Neuron (in vitro differentiated cells): ENCODE measurements at regions not wholly inside any gene's neighbourhood (a gene's known extent, or its start where the extent isn't known, plus 50 kb on each side); places are given as distances from the start of the nearest gene placed in this dataset.

Source experiments
- H2AFZ ChIP-seq: one replicate; pipeline ENCODE4 v1.6.1; 2013; ENCODE audit warnings: low read depth, mild to moderate bottlenecking, inconsistent platforms, low read length, moderate library complexity
- H3K27me3 ChIP-seq: one replicate; pipeline ENCODE4 v1.6.1; 2013; ENCODE audit warnings: low read length; ENCODE audit not compliant: insufficient read depth
- H3K36me3 ChIP-seq: one replicate; pipeline ENCODE4 v1.6.1; 2013; ENCODE audit warnings: low read length; ENCODE audit not compliant: insufficient read depth
- H3K4me1 ChIP-seq: one replicate; pipeline ENCODE4 v1.6.1; 2013; ENCODE audit warnings: low read length; ENCODE audit not compliant: insufficient read depth
- H3K4me3 ChIP-seq: 2 replicates; pipeline ENCODE4 v1.5.1; 2013; ENCODE audit warnings: mild to moderate bottlenecking, low read length, moderate library complexity
- H3K9me3 ChIP-seq: one replicate; pipeline ENCODE4 v1.6.1; 2013; ENCODE audit warnings: low read length

GRCh38 chr5:135225856-135226560 lies 173.0 kb downstream of the MACROH2A1 start:
- no peaks in the 10 kb centered on the region for H3K36me3 ChIP-seq
- no peak overlapping the region for H2AFZ ChIP-seq
- H3K4me1 ChIP-seq, result no peaks in the 10 kb centered on the region
- H3K4me3 ChIP-seq, result no peak overlapping the region
- H3K27me3 ChIP-seq, result peaks cover 12% of the 10 kb centered on the region
- no peaks in the 10 kb centered on the region for H3K9me3 ChIP-seq

- Histone ChIP-seq H3K4me1 (no peaks in the 10 kb centered on the region), H3K4me3 (no peak overlapping the region), H3K36me3 (no peaks in the 10 kb centered on the region), H2AFZ (no peak overlapping the region), H3K27me3 (peaks cover 12% of the 10 kb centered on the region), H3K9me3 (no peaks in the 10 kb centered on the region)
Measured at GRCh38 chr5:135223891-135224625, 175.0 kb downstream of the MACROH2A1 start.

- H3K36me3 ChIP-seq, result no peaks in the 10 kb centered on the region
Measured at GRCh38 chr5:135223404-135223803, 175.6 kb downstream of the MACROH2A1 start.

GRCh38 chr5:135222771-135223170 lies 176.3 kb downstream of the MACROH2A1 start:
- no peaks in the 10 kb centered on the region for H3K9me3 ChIP-seq
- no peak overlapping the region for H2AFZ ChIP-seq
- no peaks in the 10 kb centered on the region for H3K36me3 ChIP-seq
- H3K4me1 ChIP-seq, result no peaks in the 10 kb centered on the region
- H3K27me3 ChIP-seq, result peaks cover 11% of the 10 kb centered on the region
- H3K4me3 ChIP-seq, result no peak overlapping the region

More at GRCh38 chr5:135223404-135223803, 175.6 kb downstream of the MACROH2A1 start:
- no peak overlapping the region for H2AFZ ChIP-seq
- H3K27me3 ChIP-seq, result peaks cover 12% of the 10 kb centered on the region
- H3K9me3 ChIP-seq, result no peaks in the 10 kb centered on the region
- no peaks in the 10 kb centered on the region for H3K4me1 ChIP-seq
- H3K4me3 ChIP-seq, result no peak overlapping the region

GRCh38 chr5:135222171-135222681 lies 176.8 kb downstream of the MACROH2A1 start:
- Histone ChIP-seq H3K4me1 (no peaks in the 10 kb centered on the region), H3K36me3 (no peaks in the 10 kb centered on the region), H3K27me3 (peaks cover 8% of the 10 kb centered on the region), H2AFZ (no peak overlapping the region), H3K4me3 (no peak overlapping the region), H3K9me3 (no peaks in the 10 kb centered on the region)

- no peaks in the 10 kb centered on the region for H3K4me1 ChIP-seq
Measured at GRCh38 chr5:135221696-135222095, 177.3 kb downstream of the MACROH2A1 start.

GRCh38 chr5:135221187-135221473 lies 177.9 kb downstream of the MACROH2A1 start:
- Histone ChIP-seq H3K9me3 (no peaks in the 10 kb centered on the region), H3K4me3 (no peak overlapping the region), H3K36me3 (no peaks in the 10 kb centered on the region), H2AFZ (no peak overlapping the region), H3K4me1 (no peaks in the 10 kb centered on the region), H3K27me3 (peaks cover 3% of the 10 kb centered on the region)

More at GRCh38 chr5:135221696-135222095, 177.3 kb downstream of the MACROH2A1 start:
- no peaks in the 10 kb centered on the region for H3K36me3 ChIP-seq
- H3K27me3 ChIP-seq, result peaks cover 8% of the 10 kb centered on the region
- no peaks in the 10 kb centered on the region for H3K9me3 ChIP-seq
- no peak overlapping the region for H3K4me3 ChIP-seq
- H2AFZ ChIP-seq, result no peak overlapping the region

- H2AFZ ChIP-seq, result no peak overlapping the region
- H3K9me3 ChIP-seq, result no peaks in the 10 kb centered on the region
- no peaks in the 10 kb centered on the region for H3K36me3 ChIP-seq
- H3K4me1 ChIP-seq, result no peaks in the 10 kb centered on the region
- H3K27me3 ChIP-seq, result no peaks in the 10 kb centered on the region
- no peak overlapping the region for H3K4me3 ChIP-seq
Measured at GRCh38 chr5:135220394-135221186, 178.4 kb downstream of the MACROH2A1 start.

GRCh38 chr5:135219868-135220267 lies 179.2 kb downstream of the MACROH2A1 start:
- H3K36me3 ChIP-seq, result no peaks in the 10 kb centered on the region
- H3K9me3 ChIP-seq, result no peaks in the 10 kb centered on the region
- no peak overlapping the region for H3K4me3 ChIP-seq
- no peaks in the 10 kb centered on the region for H3K4me1 ChIP-seq
- no peaks in the 10 kb centered on the region for H3K27me3 ChIP-seq
- H2AFZ ChIP-seq, result no peak overlapping the region

- H3K9me3 ChIP-seq, result no peaks in the 10 kb centered on the region
- H3K4me3 ChIP-seq, result no peak overlapping the region
- H3K27me3 ChIP-seq, result peaks cover under 1% of the 10 kb centered on the region
- no peaks in the 10 kb centered on the region for H3K4me1 ChIP-seq
- H2AFZ ChIP-seq, result no peak overlapping the region
- no peaks in the 10 kb centered on the region for H3K36me3 ChIP-seq
Measured at GRCh38 chr5:135218790-135219568, 180.1 kb downstream of the MACROH2A1 start.

- Histone ChIP-seq H3K4me3 (no peak overlapping the region), H3K27me3 (peaks cover 6% of the 10 kb centered on the region), H3K9me3 (no peaks in the 10 kb centered on the region), H3K4me1 (no peaks in the 10 kb centered on the region), H2AFZ (no peak overlapping the region), H3K36me3 (no peaks in the 10 kb centered on the region)
Measured at GRCh38 chr5:135218486-135218755, 180.6 kb downstream of the MACROH2A1 start.

GRCh38 chr5:135217669-135218485 lies 181.2 kb downstream of the MACROH2A1 start:
- no peaks in the 10 kb centered on the region for H3K9me3 ChIP-seq
- H3K36me3 ChIP-seq, result no peaks in the 10 kb centered on the region
- H2AFZ ChIP-seq, result no peak overlapping the region
- H3K4me1 ChIP-seq, result no peaks in the 10 kb centered on the region
- H3K27me3 ChIP-seq, result peaks cover 10% of the 10 kb centered on the region
- H3K4me3 ChIP-seq, result no peak overlapping the region
